GM18520 (cell line): ENCODE measurements at regions not wholly inside any gene's neighbourhood (a gene's known extent, or its start where the extent isn't known, plus 50 kb on each side); places are given as distances from the start of the nearest gene placed in this dataset.

Experiments used
- ATAC-seq: cut with Tn5 transposase; IDR thresholded peaks from one replicate; pipeline ENCODE4 v1.9.1; 2021; ENCODE audit not compliant: unreplicated experiment

GRCh38 chr12:24302708-24303107 lies 353.2 kb upstream of the SOX5 start:
- no peak for ATAC-seq

DNA sequence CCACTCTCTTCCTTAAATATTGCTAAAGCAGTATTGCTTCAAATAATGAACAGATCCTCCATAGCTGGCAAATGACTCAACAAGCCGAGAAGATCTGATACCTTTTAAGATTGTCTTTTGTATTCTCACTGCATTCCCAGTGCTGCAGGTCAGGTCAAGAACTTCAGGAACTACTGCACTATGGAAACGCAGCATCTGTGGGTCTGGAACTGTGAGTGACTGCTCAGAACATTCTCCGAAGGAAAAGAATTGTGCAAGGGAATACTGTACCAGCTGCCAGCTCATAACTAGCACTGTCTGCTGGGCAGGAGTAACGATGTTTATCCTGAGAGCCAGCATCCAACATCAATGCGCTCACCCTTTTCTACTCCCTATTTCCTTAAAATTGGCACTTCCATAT lies 348.0 kb upstream of the SOX5 start:
- ATAC-seq, result no peak

GRCh38 chr12:24293549-24293948 lies 344.1 kb upstream of the SOX5 start:
- ATAC-seq, result no peak

GRCh38 chr12:24287963-24288362 lies 338.5 kb upstream of the SOX5 start:
- no peak for ATAC-seq

DNA sequence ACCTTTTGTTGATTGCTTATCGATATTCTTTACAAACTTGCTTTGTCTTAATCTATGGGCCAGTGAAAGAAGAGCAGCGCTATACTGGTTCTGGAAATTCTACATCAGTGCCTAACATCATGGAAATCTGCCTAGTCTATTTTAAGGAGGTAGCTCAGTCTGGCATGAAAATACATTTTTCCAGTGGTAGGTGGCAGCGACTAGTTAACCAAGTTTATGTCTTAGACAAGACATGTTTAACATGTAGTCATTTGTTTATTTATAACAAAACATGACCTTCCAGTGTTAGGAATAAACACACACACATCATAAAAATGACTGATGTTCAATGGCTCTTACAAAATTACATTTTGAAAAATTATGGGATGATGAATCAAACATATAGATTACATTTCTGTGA lies 336.0 kb upstream of the SOX5 start:
- no peak for ATAC-seq

DNA sequence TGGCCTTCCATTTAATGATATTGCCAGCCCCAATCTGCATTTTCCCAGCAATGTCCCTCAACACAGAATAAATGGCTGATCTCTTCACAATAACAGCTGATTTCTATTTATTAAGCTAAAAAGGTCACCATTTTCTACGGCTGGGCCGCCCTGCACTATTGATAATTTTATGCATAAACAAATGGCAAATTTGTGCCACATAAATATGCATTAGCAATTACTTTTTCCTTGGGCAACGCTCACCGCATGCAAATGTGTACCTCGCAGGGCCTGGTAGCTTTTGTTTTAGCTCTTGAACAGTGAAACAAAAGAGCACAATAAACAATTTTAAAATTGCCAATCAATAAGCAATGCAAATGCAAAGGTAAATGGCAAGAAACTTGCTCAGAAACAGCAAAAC lies 331.9 kb upstream of the SOX5 start:
- no peak for ATAC-seq

DNA sequence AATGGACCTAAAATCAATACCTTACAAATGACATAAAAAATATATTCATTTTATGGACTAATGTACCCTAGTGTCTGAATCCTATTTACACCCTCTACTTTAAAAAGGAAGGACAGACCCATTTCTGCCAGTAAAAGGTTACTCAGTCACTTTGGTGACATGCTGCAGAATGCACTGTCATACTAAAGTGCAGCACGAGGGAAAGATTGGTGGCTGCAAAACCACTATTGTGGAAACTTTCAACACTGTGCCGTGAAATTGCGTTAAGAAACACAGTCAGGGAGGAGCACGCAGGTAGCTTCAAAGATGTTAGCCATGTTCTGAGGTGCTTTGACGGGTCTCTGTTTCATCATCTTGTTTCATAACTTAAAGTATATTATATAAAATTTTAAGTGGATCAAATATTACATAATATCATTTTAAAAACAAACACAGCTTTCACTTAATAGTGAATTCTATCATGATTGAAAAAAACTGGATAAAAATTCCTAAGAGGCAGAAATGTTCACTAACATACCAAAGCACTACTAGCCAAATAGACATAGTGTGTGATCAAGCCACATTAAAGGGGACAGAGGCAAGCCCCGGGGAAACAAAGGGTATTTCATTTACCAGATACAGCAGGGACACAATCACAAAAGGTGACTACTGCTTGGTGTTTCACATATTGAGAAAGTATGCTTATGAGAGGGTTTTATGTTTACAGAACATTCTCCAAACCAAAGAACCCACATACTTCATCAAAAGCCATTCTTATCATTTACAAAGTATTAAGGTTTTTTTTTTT lies 330.8 kb upstream of the SOX5 start:
- no peak for ATAC-seq

GRCh38 chr12:24278832-24279231 lies 329.4 kb upstream of the SOX5 start:
- ATAC-seq, result no peak

- no peak for ATAC-seq
Measured at GRCh38 chr12:24270965-24271364, 321.5 kb upstream of the SOX5 start.

DNA sequence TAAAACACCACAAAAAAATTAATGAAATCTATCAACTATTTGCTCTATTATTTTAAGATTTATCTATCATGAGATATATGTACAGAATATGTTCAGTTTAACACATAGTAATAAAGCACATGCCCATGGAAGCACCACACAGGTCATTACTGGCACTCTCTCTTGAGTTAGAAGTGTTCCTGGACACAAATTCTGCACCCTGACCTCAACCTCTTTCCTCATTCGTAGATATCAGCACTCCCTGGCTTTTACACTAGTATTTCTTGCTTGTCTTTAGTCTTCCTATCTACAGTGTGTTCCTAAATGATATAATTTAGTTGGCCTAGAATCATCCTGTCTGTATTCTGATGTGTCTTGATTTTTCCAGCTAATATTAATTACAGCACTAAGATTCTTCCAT lies 321.0 kb upstream of the SOX5 start:
- no peak for ATAC-seq

GRCh38 chr12:24268663-24269186 lies 319.3 kb upstream of the SOX5 start:
- no peak for ATAC-seq

DNA sequence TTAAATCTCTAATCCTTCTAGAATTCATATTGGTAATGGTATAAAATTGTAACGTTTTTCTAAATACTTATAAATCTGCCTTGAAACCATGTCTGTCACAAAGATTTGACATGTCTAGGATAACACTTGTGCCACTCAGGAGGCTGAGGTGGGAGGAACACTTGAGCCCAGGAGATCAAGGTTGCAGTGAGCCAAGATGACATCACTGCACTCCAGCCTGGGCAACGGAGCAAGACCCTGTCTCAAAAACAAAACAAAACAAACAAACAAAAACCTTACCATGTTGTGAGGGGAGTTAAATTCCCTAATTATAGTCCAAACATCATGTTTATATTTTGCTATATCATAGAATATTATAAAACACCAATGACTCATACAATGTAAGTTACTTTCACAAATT lies 317.5 kb upstream of the SOX5 start:
- no peak for ATAC-seq

DNA sequence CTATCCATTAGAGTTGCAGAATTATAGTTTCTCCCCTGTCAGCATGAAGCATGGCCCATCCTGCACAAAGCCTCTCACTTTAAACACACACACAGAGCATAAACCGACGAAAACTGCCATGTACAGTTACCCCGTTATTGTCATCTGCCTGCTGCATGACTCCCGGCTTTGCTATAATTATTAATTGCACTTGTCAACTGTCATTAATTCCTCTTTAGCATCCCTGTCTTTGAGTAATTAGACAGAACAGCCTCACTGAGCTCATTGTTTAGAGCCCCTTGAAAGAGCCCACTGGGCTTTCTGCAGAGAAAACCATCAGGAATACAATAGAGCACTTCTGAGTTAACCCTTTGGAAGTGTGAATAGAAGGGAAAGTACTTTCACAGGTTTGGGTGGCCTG lies 307.2 kb upstream of the SOX5 start:
- no peak for ATAC-seq

DNA sequence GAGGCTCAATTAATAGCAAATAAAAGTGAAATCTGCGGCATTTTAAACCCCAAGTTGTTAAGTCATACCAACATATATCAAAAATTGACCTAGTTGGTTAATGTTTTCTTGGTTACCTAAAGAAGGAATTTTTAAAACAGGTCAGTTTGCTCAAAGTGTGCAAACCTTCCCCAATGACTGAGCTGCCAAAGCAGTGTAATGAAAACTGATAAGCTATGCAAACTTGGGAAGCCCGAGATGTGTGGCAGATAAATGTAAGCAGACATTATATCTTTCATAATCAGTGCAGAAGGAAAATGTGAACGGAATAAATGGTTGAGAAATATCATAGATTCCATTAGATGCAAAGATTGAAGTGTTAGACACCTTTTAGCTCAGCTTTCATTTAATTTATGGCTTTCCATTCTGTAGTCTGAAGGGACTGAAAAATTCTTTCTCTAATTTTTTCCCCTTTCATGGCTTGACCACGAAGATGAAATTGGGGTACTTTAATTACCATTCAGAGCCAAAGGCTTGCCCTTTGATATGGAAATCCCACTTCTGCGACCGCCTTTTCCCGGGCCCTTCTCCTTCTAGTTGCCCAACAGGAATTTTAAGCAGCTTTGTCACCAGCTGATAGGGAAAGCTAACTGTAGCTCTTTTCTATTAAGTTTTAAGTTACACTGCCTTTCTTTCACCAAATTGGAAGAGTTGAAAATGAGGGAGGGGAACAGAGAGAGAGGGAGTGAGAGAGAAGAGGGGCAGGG lies 306.6 kb upstream of the SOX5 start:
- ATAC-seq, result no peak

- ATAC-seq, result no peak
Measured at GRCh38 chr12:24252602-24253001, 303.1 kb upstream of the SOX5 start.

GRCh38 chr12:24246934-24247333 lies 297.5 kb upstream of the SOX5 start:
- no peak for ATAC-seq

DNA sequence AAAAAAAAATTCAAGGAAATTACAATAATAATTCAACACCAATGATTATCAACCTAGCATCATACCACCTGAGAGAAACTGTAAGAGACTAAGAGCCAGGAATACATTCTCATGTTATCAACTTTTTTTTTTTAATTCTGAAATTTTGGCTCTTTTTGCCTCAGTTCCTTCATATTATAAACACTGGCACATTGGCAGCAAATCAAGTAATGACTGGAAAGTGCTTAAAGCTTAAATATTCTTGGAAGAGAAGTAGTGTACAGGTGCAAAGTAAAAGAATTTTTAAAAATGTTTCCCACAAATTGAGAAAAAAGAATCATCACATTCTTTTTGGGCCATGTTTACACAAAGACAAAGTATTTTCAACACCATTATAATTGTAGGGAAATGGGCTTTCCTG lies 296.9 kb upstream of the SOX5 start:
- ATAC-seq, result no peak

- no peak for ATAC-seq
Measured at GRCh38 chr12:24244801-24245200, 295.3 kb upstream of the SOX5 start.

DNA sequence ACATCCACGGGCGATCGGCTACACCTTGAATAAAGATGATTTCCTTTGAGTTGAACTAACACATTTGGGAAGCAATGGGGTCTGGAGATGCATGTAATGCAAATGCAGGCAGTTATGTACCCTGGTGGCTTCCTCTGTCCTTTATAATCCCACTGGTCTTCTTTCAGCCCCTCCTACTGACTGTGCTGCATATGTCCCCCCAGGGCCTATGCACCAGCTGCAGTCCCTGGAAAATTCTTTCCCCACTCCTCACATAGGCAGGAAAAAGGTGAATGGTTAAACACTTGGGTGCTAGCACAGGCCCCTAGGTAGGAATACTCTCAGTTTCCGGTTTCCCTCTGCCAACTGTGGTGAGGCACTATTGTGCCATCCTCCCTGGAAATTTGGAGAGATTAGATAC lies 294.8 kb upstream of the SOX5 start:
- ATAC-seq, result no peak

DNA sequence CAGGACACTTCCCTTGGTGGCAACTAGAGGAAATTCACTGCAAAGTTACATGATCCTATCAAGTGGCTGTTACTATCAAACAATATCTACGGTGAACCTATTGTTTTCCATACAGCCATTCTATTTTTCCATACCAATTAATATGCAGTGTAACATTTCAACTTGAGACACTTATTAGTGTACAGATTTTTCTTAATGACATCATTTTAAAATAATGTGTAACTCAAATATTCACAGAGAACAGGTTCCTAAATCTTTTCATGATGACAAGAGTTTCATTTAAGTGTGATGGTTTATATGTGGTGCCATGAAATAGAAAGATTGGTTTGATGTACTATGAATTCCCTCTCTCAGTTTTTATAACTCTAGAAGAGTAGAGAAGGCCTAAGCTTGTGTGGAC lies 291.2 kb upstream of the SOX5 start:
- ATAC-seq, result no peak

- no peak for ATAC-seq
Measured at GRCh38 chr12:24233519-24234246, 284.2 kb upstream of the SOX5 start.

GRCh38 chr12:24232531-24232930 lies 283.1 kb upstream of the SOX5 start:
- ATAC-seq, result no peak
